Astrocyte of the cerebellum (primary cell): ENCODE measurements at regions not wholly inside any gene's neighbourhood (a gene's known extent, or its start where the extent isn't known, plus 50 kb on each side); places are given as distances from the start of the nearest gene placed in this dataset.
A peak's percentile ranks its signal among the peaks of the same experiment; 100 is the strongest.

Experiments
- DNase-seq: peaks from one replicate; pipeline ENCODE4 v3.0.0-alpha.2; 2011; ENCODE audit warnings: low read depth
- H3K4me3 ChIP-seq: 2 replicates; pipeline ENCODE4 v1.5.1; 2011; ENCODE audit warnings: mild to moderate bottlenecking, low read depth, low read length, moderate library complexity
- in situ Hi-C: cut with HindIII; loops from 2 replicates; pipeline ENCODE4 v1.10.0; 2017; ENCODE audit warnings: low sequenced_read_pairs
- TF ChIP-seq, protein P1 (sequence below): IDR thresholded peaks from 2 replicates; pipeline ENCODE4 v1.5.1; 2012; ENCODE audit warnings: low read length, low read depth, moderate library complexity, mild to moderate bottlenecking; ENCODE audit errors: missing control alignments

GRCh38 chr3:14273901-14274611 lies 95.4 kb downstream of the LSM3 start:
- in situ Hi-C loops: no loop called here
- TF ChIP-seq, protein P1, sequence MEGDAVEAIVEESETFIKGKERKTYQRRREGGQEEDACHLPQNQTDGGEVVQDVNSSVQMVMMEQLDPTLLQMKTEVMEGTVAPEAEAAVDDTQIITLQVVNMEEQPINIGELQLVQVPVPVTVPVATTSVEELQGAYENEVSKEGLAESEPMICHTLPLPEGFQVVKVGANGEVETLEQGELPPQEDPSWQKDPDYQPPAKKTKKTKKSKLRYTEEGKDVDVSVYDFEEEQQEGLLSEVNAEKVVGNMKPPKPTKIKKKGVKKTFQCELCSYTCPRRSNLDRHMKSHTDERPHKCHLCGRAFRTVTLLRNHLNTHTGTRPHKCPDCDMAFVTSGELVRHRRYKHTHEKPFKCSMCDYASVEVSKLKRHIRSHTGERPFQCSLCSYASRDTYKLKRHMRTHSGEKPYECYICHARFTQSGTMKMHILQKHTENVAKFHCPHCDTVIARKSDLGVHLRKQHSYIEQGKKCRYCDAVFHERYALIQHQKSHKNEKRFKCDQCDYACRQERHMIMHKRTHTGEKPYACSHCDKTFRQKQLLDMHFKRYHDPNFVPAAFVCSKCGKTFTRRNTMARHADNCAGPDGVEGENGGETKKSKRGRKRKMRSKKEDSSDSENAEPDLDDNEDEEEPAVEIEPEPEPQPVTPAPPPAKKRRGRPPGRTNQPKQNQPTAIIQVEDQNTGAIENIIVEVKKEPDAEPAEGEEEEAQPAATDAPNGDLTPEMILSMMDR: no peak

GRCh38 chr3:14274612-14274936 lies 96.0 kb downstream of the LSM3 start:
- DNase-seq: no peak
- in situ Hi-C loops: no loop called here
- no peak overlapping the region for H3K4me3 ChIP-seq
- TF ChIP-seq, protein P1: no peak

More at GRCh38 chr3:14273901-14274611, 95.4 kb downstream of the LSM3 start:
- no peak for DNase-seq
- no peak overlapping the region for H3K4me3 ChIP-seq

DNA sequence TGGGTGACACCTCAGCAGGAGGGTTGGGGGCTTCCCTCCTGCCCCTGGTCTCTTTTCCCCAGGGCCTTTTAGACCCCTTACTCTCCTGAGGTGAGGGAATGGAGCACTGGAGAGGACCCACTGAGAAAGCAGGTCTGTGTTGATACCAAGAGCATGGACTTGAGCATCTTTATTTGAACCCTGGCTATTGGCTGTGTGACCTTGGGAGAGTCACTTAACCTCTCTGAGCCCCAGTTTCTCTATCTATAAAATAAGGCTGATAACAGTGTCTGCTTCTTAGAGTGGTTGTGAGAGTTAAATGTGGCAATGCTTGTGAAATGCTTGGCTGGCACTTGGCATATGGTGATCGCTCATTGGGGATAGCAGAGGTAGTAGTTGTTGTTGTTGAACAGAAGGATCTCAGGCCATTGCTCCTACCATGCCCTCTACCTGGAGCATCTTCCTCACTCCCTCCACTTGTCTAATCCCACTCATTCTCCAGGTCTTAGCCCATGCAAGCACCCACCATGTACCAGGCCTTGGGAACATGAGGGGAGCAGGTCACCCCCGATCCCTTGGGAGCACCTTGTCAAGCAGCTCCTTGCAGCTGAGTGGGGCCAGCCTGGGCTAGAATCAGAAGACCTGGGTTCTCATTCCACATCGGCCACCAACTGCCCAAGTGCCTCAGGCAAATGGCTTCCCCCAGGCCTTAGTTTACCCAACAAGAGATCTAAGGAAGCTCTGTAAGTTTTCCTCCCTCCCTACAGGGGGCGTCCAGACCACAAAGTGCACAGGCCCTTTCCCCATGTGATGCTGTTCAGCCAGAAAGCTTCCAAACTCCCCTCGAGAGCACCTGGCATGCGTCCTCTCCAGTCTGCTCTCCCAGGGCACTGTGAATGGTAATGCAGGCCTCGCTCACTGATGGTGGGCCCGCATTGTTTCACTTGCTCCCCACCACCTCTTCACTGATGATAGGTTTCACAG lies 96.7 kb downstream of the LSM3 start:
- TF ChIP-seq, protein P1: peak; percentile 32
- in situ Hi-C loops: loop anchor here (25.0 kb wide), 1 partner anchor 187 kb away; no protein-coding TSS in a partner anchor

DNA sequence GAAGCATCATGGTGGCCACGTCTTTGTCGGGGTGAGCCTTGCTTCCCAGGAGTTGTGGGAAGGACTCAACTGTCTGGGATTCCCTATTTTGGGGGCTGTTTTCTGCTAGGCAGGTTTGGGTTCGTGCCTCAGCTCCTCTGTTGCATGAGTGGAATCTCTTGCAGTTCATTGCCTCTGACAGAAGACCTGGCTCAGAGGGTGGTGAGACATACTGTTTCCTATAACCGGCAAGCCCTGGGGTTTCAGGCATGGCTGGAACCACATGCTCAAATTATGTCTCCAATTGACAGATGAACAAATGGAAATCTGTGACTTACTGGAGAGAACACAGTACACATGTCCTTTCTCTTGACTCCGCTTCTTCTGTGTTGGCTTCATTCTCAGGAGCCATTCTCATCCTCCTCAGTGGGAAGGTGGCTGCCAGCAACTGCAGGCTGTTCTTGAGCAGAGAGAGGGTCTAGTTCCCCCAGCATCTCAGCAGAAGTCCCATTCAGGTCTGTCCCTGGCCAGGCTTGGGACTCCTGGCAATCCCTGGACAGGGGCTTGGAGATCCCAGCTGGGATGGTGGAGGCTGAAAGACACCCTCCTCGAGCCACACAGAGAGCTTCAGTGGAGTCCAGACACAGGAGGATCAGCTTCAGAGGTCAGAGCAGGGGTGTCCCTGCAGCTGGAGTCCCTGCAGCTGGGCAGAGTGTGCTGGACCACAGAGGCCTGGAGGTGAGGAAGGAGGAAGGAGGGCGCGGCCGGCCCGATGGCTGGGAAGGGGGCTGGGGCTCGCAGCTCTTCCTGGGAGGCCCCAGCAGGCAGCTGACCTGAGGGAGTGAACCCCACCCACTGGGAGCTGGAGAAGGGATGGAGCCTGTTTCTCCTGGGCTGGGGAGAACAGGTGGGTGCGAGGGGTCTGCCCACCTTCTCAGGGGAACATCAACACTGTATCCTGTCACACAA lies 97.6 kb downstream of the LSM3 start:
- DNase-seq: no peak
- in situ Hi-C loops: loop anchor here (25.0 kb wide), 1 partner anchor 186 kb away; no protein-coding TSS in a partner anchor
- no peak overlapping the region for H3K4me3 ChIP-seq

More for the DNA sequence above, 96.7 kb downstream of the LSM3 start:
- H3K4me3 ChIP-seq: no peak overlapping the region
- DNase-seq: no peak

GRCh38 chr3:14277557-14277956 lies 98.9 kb downstream of the LSM3 start:
- TF ChIP-seq, protein P1: no peak
- DNase-seq: no peak

More for the DNA sequence above, 97.6 kb downstream of the LSM3 start:
- TF ChIP-seq, protein P1: no peak

More at GRCh38 chr3:14277557-14277956, 98.9 kb downstream of the LSM3 start:
- H3K4me3 ChIP-seq: no peak overlapping the region
- in situ Hi-C loops: loop anchor here (25.0 kb wide), 1 partner anchor 185 kb away; no protein-coding TSS in a partner anchor
